MV-4-11 (cell line): ENCODE measurements at regions not wholly inside any gene's neighbourhood (a gene's known extent, or its start where the extent isn't known, plus 50 kb on each side); places are given as distances from the start of the nearest gene placed in this dataset.

Experiments
- DNase-seq: peaks from one replicate; lab custom pipeline; 2025; lab: John Stamatoyannopoulos, UW

GRCh38 chr1:219273088-219273686 lies 99.5 kb downstream of the LYPLAL1 start:
- DNase-seq: no peak

GRCh38 chr1:219271818-219272535 lies 98.3 kb downstream of the LYPLAL1 start:
- no peak for DNase-seq

- DNase-seq: no peak
Measured at GRCh38 chr1:219269171-219269570, 95.5 kb downstream of the LYPLAL1 start.

GRCh38 chr1:219266524-219266923 lies 92.8 kb downstream of the LYPLAL1 start:
- DNase-seq: no peak

GRCh38 chr1:219265026-219265515 lies 91.4 kb downstream of the LYPLAL1 start:
- no peak for DNase-seq

- DNase-seq: no peak
Measured at GRCh38 chr1:219264561-219264960, 90.9 kb downstream of the LYPLAL1 start.
